ENCODE measurements at regions not wholly inside any gene's neighbourhood (a gene's known extent, or its start where the extent isn't known, plus 50 kb on each side); places are given as distances from the start of the nearest gene placed in this dataset.

GRCh38 chr6:87965806-87966205 lies 81.8 kb upstream of the SPACA1 start:
- no peak overlapping the region for H3K4me3 ChIP-seq
- 29 to 34% methylated on average over 2 of the region's 2 CpGs for WGBS, 2 donors
- no peaks in the 10 kb centered on the region for H3K4me1 ChIP-seq
- no peak for TF ChIP-seq CTCF (IDR thresholded peaks at IDR 0.05)
- ATAC-seq (no peak), DNase-seq (no peak), FAIRE-seq (no peak)
- peaks cover 0 to 5% (median 0%) of the 10 kb centered on the region in 4 donors for H3K27me3 ChIP-seq
- H3K27ac ChIP-seq: no peak overlapping the region
- H3K9me3 ChIP-seq: no peaks in the 10 kb centered on the region
- no peaks in the 10 kb centered on the region for H3K36me3 ChIP-seq
- intact Hi-C loops (cut with DNase I): no loop called here

DNA sequence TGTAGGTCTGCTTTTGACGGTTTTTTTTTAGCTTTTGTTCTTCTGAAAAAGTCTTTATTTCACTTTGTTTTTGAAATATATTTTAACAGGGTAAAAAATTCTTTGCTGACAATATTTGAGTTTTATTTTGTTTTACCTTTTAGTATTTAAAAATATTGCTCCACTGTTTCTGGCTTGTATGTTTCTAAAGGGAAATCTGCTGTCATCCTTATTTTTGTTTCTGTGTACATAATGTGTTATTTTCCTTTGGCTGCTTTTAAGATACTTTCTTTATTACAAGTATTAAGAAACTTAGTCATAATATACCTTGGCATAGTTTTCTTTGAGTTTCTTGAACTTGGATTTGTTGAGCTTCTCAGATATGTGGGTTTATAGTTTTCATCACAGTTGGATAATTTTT lies 88.6 kb upstream of the SPACA1 start:
- intact Hi-C loops (cut with DNase I): no loop called here
- no peaks in the 10 kb centered on the region for H3K4me1 ChIP-seq
- FAIRE-seq (no peak), ATAC-seq (no peak), DNase-seq (no peak)
- H3K9me3 ChIP-seq: no peaks in the 10 kb centered on the region
- no peaks in the 10 kb centered on the region for H3K36me3 ChIP-seq
- 62 to 84% methylated on average over 1 of the region's 1 CpG for WGBS, 2 donors
- no peak for TF ChIP-seq CTCF (IDR thresholded peaks at IDR 0.05)
- no peak overlapping the region for H3K27ac ChIP-seq
- H3K4me3 ChIP-seq: no peak overlapping the region
- no peaks in the 10 kb centered on the region for H3K27me3 ChIP-seq

DNA sequence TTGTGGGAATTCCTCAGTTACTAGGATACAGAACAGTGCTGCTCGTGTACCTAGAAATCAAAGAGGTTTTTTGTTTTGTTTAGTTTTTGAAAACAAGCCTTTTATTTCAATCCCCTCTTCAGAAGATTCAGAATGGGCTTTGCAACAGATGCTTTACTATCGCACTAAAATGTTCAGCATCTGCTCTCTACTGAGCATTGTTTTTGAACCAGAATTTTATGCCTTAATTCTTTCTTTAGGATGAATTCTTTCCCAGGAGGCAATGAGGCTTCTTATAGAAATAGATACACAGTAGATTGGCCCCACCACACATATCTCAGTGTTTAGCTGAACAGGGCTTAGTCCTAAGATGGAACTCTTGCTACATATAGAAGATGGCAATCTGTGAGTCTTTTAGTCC lies 95.9 kb upstream of the SPACA1 start:
- no peak overlapping the region for H3K27ac ChIP-seq
- intact Hi-C loops (cut with DNase I): no loop called here
- no peaks in the 10 kb centered on the region for H3K4me1 ChIP-seq
- no peaks in the 10 kb centered on the region for H3K9me3 ChIP-seq
- H3K36me3 ChIP-seq: no peaks in the 10 kb centered on the region
- no peaks in the 10 kb centered on the region for H3K27me3 ChIP-seq
- no peak for ATAC-seq
- H3K4me3 ChIP-seq: no peak overlapping the region
- no peak for FAIRE-seq
- DNase-seq: no peak
- 80 to 85% methylated on average over 2 of the region's 2 CpGs for WGBS, 2 donors
- no peak for TF ChIP-seq CTCF (IDR thresholded peaks at IDR 0.05)

DNA sequence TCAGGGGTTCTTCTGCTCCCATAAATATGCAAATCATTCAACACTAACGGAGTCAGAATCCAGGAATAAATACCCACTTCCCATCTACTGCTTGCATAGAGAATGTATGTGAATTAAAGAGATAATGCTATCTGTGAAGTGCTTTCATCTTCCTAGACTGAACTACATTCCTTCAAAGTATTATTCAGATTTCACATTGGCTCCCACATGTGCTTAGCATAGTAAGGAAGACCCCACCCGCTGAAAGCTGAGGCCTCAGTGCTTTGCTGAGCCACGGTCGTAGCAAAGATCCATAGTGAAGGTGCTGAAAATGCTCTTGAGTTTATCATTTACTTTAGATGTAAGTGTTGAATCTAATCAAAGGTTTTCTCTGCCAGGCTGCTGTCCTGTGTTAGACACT lies 97.0 kb upstream of the SPACA1 start:
- 83 to 87% methylated on average over 4 of the region's 4 CpGs for WGBS, 2 donors
- Histone ChIP-seq H3K4me3 (no peak overlapping the region), H3K27ac (no peak overlapping the region), H3K36me3 (no peaks in the 10 kb centered on the region), H3K4me1 (no peaks in the 10 kb centered on the region), H3K27me3 (no peaks in the 10 kb centered on the region), H3K9me3 (no peaks in the 10 kb centered on the region)
- DNase-seq: no peak
- intact Hi-C loops (cut with DNase I): no loop called here
- no peak for TF ChIP-seq CTCF (IDR thresholded peaks at IDR 0.05)
- no peak for FAIRE-seq
- no peak for ATAC-seq

DNA sequence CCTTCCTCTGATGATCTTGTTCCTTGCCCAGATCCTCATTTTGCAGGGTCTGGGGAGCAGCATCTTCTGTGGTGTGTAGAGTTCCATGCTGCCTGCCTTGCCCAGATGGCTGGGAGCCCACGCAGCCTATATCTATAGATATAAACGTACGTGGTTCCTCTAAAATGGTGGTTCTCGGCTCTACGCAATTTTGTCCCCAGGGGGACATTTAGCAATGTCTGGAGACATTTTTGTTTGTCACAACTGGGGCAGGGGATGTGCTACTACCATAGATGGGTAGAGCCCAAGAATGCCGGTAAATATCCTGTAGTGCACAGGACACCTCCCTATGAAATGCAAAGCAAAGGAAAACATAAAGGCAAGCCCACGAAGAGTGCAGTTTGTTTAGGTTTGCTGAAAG lies 98.4 kb upstream of the SPACA1 start:
- Histone ChIP-seq H3K27me3 (no peaks in the 10 kb centered on the region), H3K9me3 (no peaks in the 10 kb centered on the region), H3K4me1 (no peaks in the 10 kb centered on the region), H3K4me3 (no peak overlapping the region), H3K36me3 (no peaks in the 10 kb centered on the region), H3K27ac (no peak overlapping the region)
- no peak for DNase-seq
- TF ChIP-seq CTCF (IDR thresholded peaks at IDR 0.05): no peak
- FAIRE-seq: no peak
- intact Hi-C loops (cut with DNase I): no loop called here
- 82% methylated on average over 7 of the region's 7 CpGs for WGBS, 2 donors
- no peak for ATAC-seq
